Endothelial cell of umbilical vein (primary cell): ENCODE measurements at regions not wholly inside any gene's neighbourhood (a gene's known extent, or its start where the extent isn't known, plus 50 kb on each side); places are given as distances from the start of the nearest gene placed in this dataset.

Experiments used
- BruUV-seq: library from RNA; stranded (reverse); fragments of 400-500 nt; replicated peaks from 2 replicates; lab custom pipeline; 2021; lab: Mats Ljungman, UMichigan
- CTCF ChIA-PET: fragments of 300-600, 350-600 bp; sonication (Branson Sonifier 250); formaldehyde crosslinking; loops from one replicate; lab custom pipeline; 2021; ENCODE audit warnings: antibody characterized with exemption, inconsistent platforms; lab: Charles Lee
- POLR2A ChIA-PET: fragments of 300-600, 350-600 bp; sonication (Branson Sonifier 250); formaldehyde crosslinking; loops from one replicate; lab custom pipeline; 2021; ENCODE audit warnings: antibody characterized with exemption, inconsistent platforms; lab: Charles Lee
- DNase-seq: peaks from one replicate; pipeline ENCODE4 v3.0.0-alpha.2; 2011; ENCODE audit warnings: low read depth, low spot score
- FAIRE-seq: peaks from 2 replicates; lab custom pipeline; 2011; peaks lifted over from hg19 to GRCh38; lab: Jason Lieb, UNC
- H2AFZ ChIP-seq: 2 replicates; pipeline ENCODE4 v1.6.0; 2012; ENCODE audit warnings: low read depth, low read length, control low read depth, inconsistent platforms
- H3K27ac ChIP-seq: 2 replicates; pipeline ENCODE4 v1.5.1; 2011; ENCODE audit warnings: low read depth, mild to moderate bottlenecking, control low read depth, low read length, moderate library complexity; ENCODE audit not compliant: insufficient read depth
- H3K27me3 ChIP-seq, 2 experiments: 2 replicates each; pipeline versions ENCODE4 v1.6.0 to v1.6.1; 2011; ENCODE audit warnings: low read length in 2 of 2, mixed read lengths in 1 of 2; ENCODE audit not compliant: control insufficient read depth in 2 of 2, insufficient read depth in 2 of 2
- H3K36me3 ChIP-seq, 2 experiments: 2 replicates in 1 of 2; 3 replicates in 1 of 2; pipeline ENCODE4 v1.5.1; 2011; ENCODE audit warnings: low read length in 2 of 2, mild to moderate bottlenecking in 1 of 2, moderate library complexity in 1 of 2; ENCODE audit not compliant: control insufficient read depth in 2 of 2, insufficient read depth in 2 of 2; ENCODE audit errors: extremely low read depth in 1 of 2
- H3K4me1 ChIP-seq: 3 replicates; pipeline ENCODE4 v1.5.1; 2011; ENCODE audit warnings: mild to moderate bottlenecking, low read length; ENCODE audit not compliant: control insufficient read depth, insufficient read depth; ENCODE audit errors: extremely low read depth
- H3K4me2 ChIP-seq: 2 replicates; pipeline ENCODE4 v1.6.1; 2011; ENCODE audit warnings: low read length, control low read depth, mixed read lengths; ENCODE audit not compliant: insufficient read depth
- H3K4me3 ChIP-seq, 3 experiments: fragments of 200-600 bp in 1 of 3; sonication (generic), shearing (Covaris generic) in 1 of 3; replicated peaks in 1 of 3; 2 replicates each; pipeline ENCODE4 v1.5.1; 2011 to 2016; ENCODE audit warnings: control low read depth in 3 of 3, low read length in 3 of 3, mild to moderate bottlenecking in 2 of 3, inconsistent platforms in 1 of 3, low read depth in 1 of 3, moderate library complexity in 1 of 3; ENCODE audit not compliant: insufficient read depth in 1 of 3
- H3K79me2 ChIP-seq: 2 replicates; pipeline ENCODE4 v1.6.0; 2012; ENCODE audit warnings: low read length, inconsistent platforms; ENCODE audit not compliant: control insufficient read depth, insufficient read depth
- H3K9ac ChIP-seq: replicated peaks from 2 replicates; pipeline ENCODE3; 2011; ENCODE audit warnings: low read length, control low read depth; ENCODE audit not compliant: insufficient read depth; ENCODE audit errors: extremely low read depth
- H3K9me1 ChIP-seq: replicated peaks from 3 replicates; pipeline ENCODE4 v1.6.0; 2011; ENCODE audit warnings: mild to moderate bottlenecking, low read length; ENCODE audit not compliant: control insufficient read depth, insufficient read depth; ENCODE audit errors: extremely low read depth
- H3K9me3 ChIP-seq: replicated peaks from 2 replicates; pipeline ENCODE4 v1.5.1; 2012; ENCODE audit warnings: low read length, inconsistent platforms; ENCODE audit not compliant: control insufficient read depth, insufficient read depth
- H4K20me1 ChIP-seq: replicated peaks from 2 replicates; pipeline ENCODE3; 2011; ENCODE audit warnings: mild to moderate bottlenecking, low read length; ENCODE audit not compliant: control insufficient read depth, insufficient read depth; ENCODE audit errors: extremely low read depth
- EZH2 ChIP-seq: IDR thresholded peaks from 2 replicates; pipeline ENCODE4 v1.6.1; 2012; ENCODE audit warnings: borderline replicate concordance, low read depth, mild to moderate bottlenecking, moderate library complexity, low read length, inconsistent platforms; ENCODE audit not compliant: severe bottlenecking
- FOS ChIP-seq: IDR thresholded peaks from 2 replicates; pipeline ENCODE4 v1.6.1; 2011; ENCODE audit warnings: mild to moderate bottlenecking, low read length, moderate library complexity, borderline replicate concordance; ENCODE audit not compliant: insufficient read depth
- GATA2 ChIP-seq: IDR thresholded peaks from 2 replicates; pipeline ENCODE4 v1.7.0; 2011; ENCODE audit warnings: low read depth, mild to moderate bottlenecking, moderate library complexity, mixed read lengths, low read length; ENCODE audit not compliant: insufficient read length, insufficient read depth
- JUN ChIP-seq: IDR thresholded peaks from 2 replicates; pipeline ENCODE4 v1.6.1; 2011; ENCODE audit warnings: borderline replicate concordance, low read depth; ENCODE audit not compliant: insufficient read length, insufficient read depth
- MYC ChIP-seq: IDR thresholded peaks from one replicate; pipeline ENCODE4 v1.6.1; 2011; ENCODE audit warnings: mild to moderate bottlenecking, low read depth, low read length
- POLR2A ChIP-seq: IDR thresholded peaks from 2 replicates; pipeline ENCODE4 v1.6.1; 2012; ENCODE audit warnings: low read depth, mild to moderate bottlenecking, control low read depth, low read length
- POLR2AphosphoS5 ChIP-seq: IDR thresholded peaks from 2 replicates; pipeline ENCODE4 v1.6.1; 2012; ENCODE audit warnings: low read depth, mild to moderate bottlenecking, control low read depth, low read length, moderate library complexity; ENCODE audit not compliant: insufficient read depth
- dilution Hi-C: fragments of 300-500 bp; cut with MboI; formaldehyde crosslinking; loops from one replicate; pipeline ENCODE4 v1.15.0; 2019; ENCODE audit warnings: low sequenced_read_pairs; ENCODE audit not compliant: extremely low pct_ligation_motif_present
- intact Hi-C: fragments of 100-400 bp; cut with micrococcal nuclease; formaldehyde crosslinking; loops from one replicate; pipeline ENCODE4 v1.10.0; 2022
- TF ChIP-seq, protein P1 (sequence below): IDR thresholded peaks from 2 replicates; pipeline ENCODE4 v1.6.1; 2011; ENCODE audit not compliant: insufficient read depth, insufficient read length
- TF ChIP-seq, protein P2 (sequence below), 2 donors: IDR thresholded peaks; 1 replicate in 1 of 2; 2 replicates in 1 of 2; pipeline ENCODE4 v1.5.1; 2011; ENCODE audit warnings: low read length in 2 of 2, mild to moderate bottlenecking in 2 of 2, moderate library complexity in 2 of 2, control low read depth in 1 of 2, inconsistent platforms in 1 of 2, low read depth in 1 of 2; ENCODE audit not compliant: insufficient read depth in 1 of 2; ENCODE audit errors: extremely low read depth in 1 of 2

DNA sequence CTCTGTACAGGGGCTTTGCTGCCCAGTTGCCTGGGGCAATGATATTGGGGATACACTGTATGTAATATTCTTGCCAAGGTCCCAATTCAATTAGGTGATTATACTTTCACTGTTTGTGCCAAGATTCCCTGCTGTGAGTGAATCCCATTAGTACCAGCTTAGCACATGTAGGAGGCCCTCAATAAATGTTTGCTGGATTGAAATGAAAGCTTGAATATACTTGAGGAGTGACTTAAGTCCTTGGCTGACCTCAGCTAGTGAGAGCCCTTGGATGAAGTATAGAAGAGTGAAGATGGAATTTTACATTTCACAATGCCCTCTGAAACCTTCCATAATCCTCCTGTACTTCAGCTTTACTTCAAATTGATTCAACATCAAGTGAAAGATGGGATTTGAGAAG, 102.9 kb downstream of the GATA6 start:
- no peak overlapping the region for H2AFZ ChIP-seq
- DNase-seq (no peak), FAIRE-seq (no peak)
- ChIA-PET CTCF (interaction anchor here (1.4 to 1.8 kb wide), 2 partner anchors 10 to 291 kb away, joined by 4 to 8 read pairs; no protein-coding TSS in a partner anchor), POLR2A (interaction anchor here (1.2 kb wide), 1 partner anchor 10 kb away, joined by 3 read pairs; no protein-coding TSS in a partner anchor)
- no peaks in the 10 kb centered on the region for H3K9me1 ChIP-seq
- no peaks in the 10 kb centered on the region for H3K36me3 ChIP-seq
- peaks cover 2 to 3% of the 10 kb centered on the region in 2 experiments for H3K27me3 ChIP-seq
- dilution Hi-C loops (no loop called here), intact Hi-C loops (no loop called here)
- H3K4me1 ChIP-seq = peaks cover 9% of the 10 kb centered on the region
- H3K79me2 ChIP-seq = no peaks in the 10 kb centered on the region
- H3K9me3 ChIP-seq = no peaks in the 10 kb centered on the region
- no peaks in the 10 kb centered on the region for H4K20me1 ChIP-seq
- no peak overlapping the region for H3K4me2 ChIP-seq
- H3K27ac ChIP-seq = no peak overlapping the region
- no peak for TF ChIP-seq JUN
- no peak for TF ChIP-seq EZH2
- TF ChIP-seq MYC = no peak
- H3K9ac ChIP-seq = no peak overlapping the region
- H3K4me3 ChIP-seq = no peak overlapping the region
- BruUV-seq = no TSS peak

DNA sequence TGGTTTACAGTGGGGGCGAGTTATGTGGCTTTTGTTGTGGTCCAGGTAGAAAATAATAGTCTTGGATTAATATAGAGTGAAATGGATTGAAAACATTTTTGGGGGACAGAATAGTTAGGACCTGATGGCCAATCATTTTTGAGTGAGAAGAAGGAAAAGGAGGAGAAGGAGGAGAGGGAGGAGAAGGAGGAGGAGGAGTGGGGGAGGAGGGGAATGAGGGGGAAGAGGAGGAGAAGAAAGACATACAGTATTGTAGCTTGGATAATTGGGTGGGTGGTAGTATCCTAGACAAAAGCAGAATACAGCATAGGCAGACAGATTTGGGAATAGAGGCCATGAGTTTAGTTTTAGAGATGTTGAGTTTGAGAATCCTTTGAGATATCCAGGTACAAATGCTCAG, 101.6 kb downstream of the GATA6 start:
- Histone ChIP-seq H3K4me3 (no peak overlapping the region), H3K9me1 (no peaks in the 10 kb centered on the region), H3K79me2 (no peaks in the 10 kb centered on the region), H2AFZ (no peak overlapping the region), H3K9ac (no peak overlapping the region), H3K27ac (no peak overlapping the region), H3K36me3 (no peaks in the 10 kb centered on the region), H3K4me1 (peaks cover 6% of the 10 kb centered on the region), H3K9me3 (no peaks in the 10 kb centered on the region), H3K27me3 (peaks cover 2 to 3% of the 10 kb centered on the region in 2 experiments), H3K4me2 (no peak overlapping the region), H4K20me1 (no peaks in the 10 kb centered on the region)
- TF ChIP-seq POLR2AphosphoS5 (no peak), FOS (no peak), GATA2 (no peak), MYC (no peak), POLR2A (no peak), JUN (no peak), EZH2 (no peak)
- TF ChIP-seq, protein P1, sequence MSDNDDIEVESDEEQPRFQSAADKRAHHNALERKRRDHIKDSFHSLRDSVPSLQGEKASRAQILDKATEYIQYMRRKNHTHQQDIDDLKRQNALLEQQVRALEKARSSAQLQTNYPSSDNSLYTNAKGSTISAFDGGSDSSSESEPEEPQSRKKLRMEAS = no peak
- TF ChIP-seq, protein P2, sequence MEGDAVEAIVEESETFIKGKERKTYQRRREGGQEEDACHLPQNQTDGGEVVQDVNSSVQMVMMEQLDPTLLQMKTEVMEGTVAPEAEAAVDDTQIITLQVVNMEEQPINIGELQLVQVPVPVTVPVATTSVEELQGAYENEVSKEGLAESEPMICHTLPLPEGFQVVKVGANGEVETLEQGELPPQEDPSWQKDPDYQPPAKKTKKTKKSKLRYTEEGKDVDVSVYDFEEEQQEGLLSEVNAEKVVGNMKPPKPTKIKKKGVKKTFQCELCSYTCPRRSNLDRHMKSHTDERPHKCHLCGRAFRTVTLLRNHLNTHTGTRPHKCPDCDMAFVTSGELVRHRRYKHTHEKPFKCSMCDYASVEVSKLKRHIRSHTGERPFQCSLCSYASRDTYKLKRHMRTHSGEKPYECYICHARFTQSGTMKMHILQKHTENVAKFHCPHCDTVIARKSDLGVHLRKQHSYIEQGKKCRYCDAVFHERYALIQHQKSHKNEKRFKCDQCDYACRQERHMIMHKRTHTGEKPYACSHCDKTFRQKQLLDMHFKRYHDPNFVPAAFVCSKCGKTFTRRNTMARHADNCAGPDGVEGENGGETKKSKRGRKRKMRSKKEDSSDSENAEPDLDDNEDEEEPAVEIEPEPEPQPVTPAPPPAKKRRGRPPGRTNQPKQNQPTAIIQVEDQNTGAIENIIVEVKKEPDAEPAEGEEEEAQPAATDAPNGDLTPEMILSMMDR (IDR thresholded peaks at IDR 0.05; ENCODE audit: extremely low read depth in 1 of 2, insufficient read depth in 1 of 2, low read depth in 1 of 2, low read length in 2 of 2) = no peak
- intact Hi-C loops = no loop called here
- dilution Hi-C loops = no loop called here
- DNase-seq = no peak
- POLR2A ChIA-PET = no interaction called here
- FAIRE-seq = no peak
- no TSS peak for BruUV-seq
- CTCF ChIA-PET = interaction anchor here (1.8 kb wide), 1 partner anchor 11 kb away, joined by 8 read pairs; no protein-coding TSS in a partner anchor
